ENCODE measurements at regions not wholly inside any gene's neighbourhood (a gene's known extent, or its start where the extent isn't known, plus 50 kb on each side); places are given as distances from the start of the nearest gene placed in this dataset.

GRCh38 chr4:59126159-59126558, 2016.0 kb upstream of the IGFBP7 start:
- Histone ChIP-seq H3K4me2 (ENCODE audit: low read length) (no peak overlapping the region), H3K9me3 (ENCODE audit: low read length) (no peaks in the 10 kb centered on the region), H3F3A (ENCODE audit: low read length, unreplicated experiment) (no peaks in the 10 kb centered on the region), H3K36me3 (ENCODE audit: low read depth, low read length) (no peaks in the 10 kb centered on the region), H3K27ac (ENCODE audit: low read length) (no peak overlapping the region), H3K4me3 (ENCODE audit: low read length) (no peak overlapping the region), H3K9me2 (replicated peaks; ENCODE audit: low read length) (no peaks in the 10 kb centered on the region), H3K27me3 (ENCODE audit: low read length) (no peaks in the 10 kb centered on the region), H2AFZ (ENCODE audit: low read length) (no peak overlapping the region), H3K9ac (ENCODE audit: low read length) (no peak overlapping the region), H3K79me2 (ENCODE audit: low read length) (no peaks in the 10 kb centered on the region), H3K4me1 (ENCODE audit: insufficient read depth, low read length) (peaks cover 2% of the 10 kb centered on the region), H4K20me1 (ENCODE audit: low read length) (no peaks in the 10 kb centered on the region)
- DNase-seq (no peak), ATAC-seq (no peak)
- TF ChIP-seq EZH2phosphoT487 (IDR thresholded peaks at IDR 0.05; ENCODE audit: borderline replicate concordance, low read length) (no peak), CTCF (conservative IDR thresholded peaks at IDR 0.05; ENCODE audit: low read depth, low read length) (no peak), EZH2 (IDR thresholded peaks at IDR 0.05; ENCODE audit: low read length, unreplicated experiment) (no peak)
- ChIA-PET POLR2A (ENCODE audit: unreplicated experiment) (no interaction called here), CTCF (no interaction called here)
- BruUV-seq (replicated peaks) = no TSS peak
- intact Hi-C loops (cut with micrococcal nuclease) = no loop called here

GRCh38 chr4:59127006-59127405, 2016.8 kb upstream of the IGFBP7 start:
- Histone ChIP-seq H2AFZ (ENCODE audit: low read length) (no peak overlapping the region), H3K27ac (ENCODE audit: low read length) (no peak overlapping the region), H3K9ac (ENCODE audit: low read length) (no peak overlapping the region), H3F3A (ENCODE audit: low read length, unreplicated experiment) (no peaks in the 10 kb centered on the region), H3K36me3 (ENCODE audit: low read depth, low read length) (no peaks in the 10 kb centered on the region), H3K4me2 (ENCODE audit: low read length) (no peak overlapping the region), H3K79me2 (ENCODE audit: low read length) (no peaks in the 10 kb centered on the region), H4K20me1 (ENCODE audit: low read length) (no peaks in the 10 kb centered on the region), H3K4me3 (ENCODE audit: low read length) (no peak overlapping the region), H3K27me3 (ENCODE audit: low read length) (no peaks in the 10 kb centered on the region), H3K9me2 (replicated peaks; ENCODE audit: low read length) (no peaks in the 10 kb centered on the region), H3K4me1 (ENCODE audit: insufficient read depth, low read length) (no peaks in the 10 kb centered on the region), H3K9me3 (ENCODE audit: low read length) (no peaks in the 10 kb centered on the region)
- BruUV-seq (replicated peaks) = no TSS peak
- CTCF ChIA-PET = no interaction called here
- POLR2A ChIA-PET (ENCODE audit: unreplicated experiment) = no interaction called here
- no peak for TF ChIP-seq EZH2phosphoT487 (IDR thresholded peaks at IDR 0.05; ENCODE audit: borderline replicate concordance, low read length)
- no peak for TF ChIP-seq EZH2 (IDR thresholded peaks at IDR 0.05; ENCODE audit: low read length, unreplicated experiment)
- no peak for TF ChIP-seq CTCF (conservative IDR thresholded peaks at IDR 0.05; ENCODE audit: low read depth, low read length)
- DNase-seq (no peak), ATAC-seq (no peak)
- intact Hi-C loops (cut with micrococcal nuclease) = no loop called here

GRCh38 chr4:59127743-59128142, 2017.6 kb upstream of the IGFBP7 start:
- no TSS peak for BruUV-seq (replicated peaks)
- H3K27me3 ChIP-seq (ENCODE audit: low read length) = no peaks in the 10 kb centered on the region
- H3K4me3 ChIP-seq (ENCODE audit: low read length) = no peak overlapping the region
- no peak overlapping the region for H2AFZ ChIP-seq (ENCODE audit: low read length)
- H3K4me2 ChIP-seq (ENCODE audit: low read length) = no peak overlapping the region
- H3K36me3 ChIP-seq (ENCODE audit: low read depth, low read length) = no peaks in the 10 kb centered on the region
- POLR2A ChIA-PET (ENCODE audit: unreplicated experiment) = no interaction called here
- H4K20me1 ChIP-seq (ENCODE audit: low read length) = no peaks in the 10 kb centered on the region
- H3K9ac ChIP-seq (ENCODE audit: low read length) = no peak overlapping the region
- ATAC-seq = no peak
- H3K79me2 ChIP-seq (ENCODE audit: low read length) = no peaks in the 10 kb centered on the region
- intact Hi-C loops (cut with micrococcal nuclease) = no loop called here
- no peaks in the 10 kb centered on the region for H3K9me2 ChIP-seq (replicated peaks; ENCODE audit: low read length)
- CTCF ChIA-PET = no interaction called here
- TF ChIP-seq EZH2 (IDR thresholded peaks at IDR 0.05; ENCODE audit: low read length, unreplicated experiment) (no peak), CTCF (conservative IDR thresholded peaks at IDR 0.05; ENCODE audit: low read depth, low read length) (no peak), EZH2phosphoT487 (IDR thresholded peaks at IDR 0.05; ENCODE audit: borderline replicate concordance, low read length) (no peak)
- no peaks in the 10 kb centered on the region for H3K9me3 ChIP-seq (ENCODE audit: low read length)
- no peaks in the 10 kb centered on the region for H3K4me1 ChIP-seq (ENCODE audit: insufficient read depth, low read length)
- no peaks in the 10 kb centered on the region for H3F3A ChIP-seq (ENCODE audit: low read length, unreplicated experiment)
- no peak for DNase-seq
- H3K27ac ChIP-seq (ENCODE audit: low read length) = no peak overlapping the region

Data from PC-3 (cell line).